ENCODE measurements at regions not wholly inside any gene's neighbourhood (a gene's known extent, or its start where the extent isn't known, plus 50 kb on each side); places are given as distances from the start of the nearest gene placed in this dataset.

- TF ChIP-seq SRF (IDR thresholded peaks at IDR 0.05; ENCODE audit: low read depth, low read length) (no peak), CREB1 (IDR thresholded peaks at IDR 0.05) (no peak), FOSL1 (IDR thresholded peaks at IDR 0.05; ENCODE audit: insufficient read depth, low read depth, low read length) (no peak)
Observed at GRCh38 chr17:53894591-53894990, 71.9 kb downstream of the KIF2B start (continued).
